Adipose tissue (tissue), 3 donors: ENCODE measurements at regions not wholly inside any gene's neighbourhood (a gene's known extent, or its start where the extent isn't known, plus 50 kb on each side); places are given as distances from the start of the nearest gene placed in this dataset.

ENCODE experiments used
- H3K27ac ChIP-seq: one replicate; pipeline ENCODE4 v1.5.1; 2013; ENCODE audit warnings: low read depth, low read length
- WGBS, 3 donors: extraction: QIAGEN DNeasy Blood & Tissue Kit; methylation state at CpG; one replicate each; pipeline ENCODE4 v1.1.7; 2013; 5-methylcytosine and 5-hydroxymethylcytosine counted together
- donor health status: healthy with polysubstance abuse.
- donor health status: Bipolar disorder and iron deficiency.
- donor health status: healthy.

GRCh38 chr2:240319855-240320203 lies 115.6 kb upstream of the GPC1 start:
- no peak overlapping the region for H3K27ac ChIP-seq
- 67 to 80% (median 77%) methylated on average over 9 of the region's 9 CpGs for WGBS, 3 donors

GRCh38 chr2:240320204-240320993 lies 115.1 kb upstream of the GPC1 start:
- H3K27ac ChIP-seq: no peak overlapping the region
- 42 to 61% (median 49%) methylated on average over 25 of the region's 25 CpGs for WGBS, 3 donors

GRCh38 chr2:240322231-240322955 lies 113.1 kb upstream of the GPC1 start:
- 76 to 85% (median 81%) methylated on average over 29 of the region's 29 CpGs for WGBS, 3 donors
- H3K27ac ChIP-seq: no peak overlapping the region

- H3K27ac ChIP-seq: no peak overlapping the region
- WGBS, 3 donors: 82 to 86% (median 83%) methylated on average over 25 of the region's 25 CpGs
These were observed 112.5 kb upstream of the GPC1 start for GRCh38 chr2:240322991-240323390.

GRCh38 chr2:240323601-240324291 lies 111.7 kb upstream of the GPC1 start:
- no peak overlapping the region for H3K27ac ChIP-seq
- 76 to 85% (median 82%) methylated on average over 27 to 28 of the region's 28 CpGs for WGBS, 3 donors

- H3K27ac ChIP-seq: no peak overlapping the region
- 81 to 90% (median 85%) methylated on average over 25 of the region's 25 CpGs for WGBS, 3 donors
These were observed 111.0 kb upstream of the GPC1 start for GRCh38 chr2:240324312-240325015.

- 69 to 73% (median 70%) methylated on average over 25 of the region's 25 CpGs for WGBS, 3 donors
These were observed 110.2 kb upstream of the GPC1 start for GRCh38 chr2:240325016-240326007.

GRCh38 chr2:240326246-240326645 lies 109.2 kb upstream of the GPC1 start:
- 52 to 82% (median 54%) methylated on average over 4 of the region's 4 CpGs for WGBS, 3 donors
- no peak overlapping the region for H3K27ac ChIP-seq

More at GRCh38 chr2:240325016-240326007, 110.2 kb upstream of the GPC1 start:
- no peak overlapping the region for H3K27ac ChIP-seq

GRCh38 chr2:240326886-240327285 lies 108.6 kb upstream of the GPC1 start:
- 46 to 87% (median 85%) methylated on average over 9 of the region's 9 CpGs for WGBS, 3 donors
- no peak overlapping the region for H3K27ac ChIP-seq

GRCh38 chr2:240327566-240327965 lies 107.9 kb upstream of the GPC1 start:
- WGBS, 3 donors: 91 to 95% (median 93%) methylated on average over 10 of the region's 10 CpGs
- no peak overlapping the region for H3K27ac ChIP-seq

GRCh38 chr2:240328526-240328925 lies 106.9 kb upstream of the GPC1 start:
- WGBS, 3 donors: 82 to 95% (median 85%) methylated on average over 10 of the region's 10 CpGs
- H3K27ac ChIP-seq: no peak overlapping the region

- 82 to 86% (median 84%) methylated on average over 9 to 10 of the region's 10 CpGs for WGBS, 3 donors
- no peak overlapping the region for H3K27ac ChIP-seq
These were observed 106.3 kb upstream of the GPC1 start for GRCh38 chr2:240329116-240329665.

- H3K27ac ChIP-seq: no peak overlapping the region
These were observed 105.7 kb upstream of the GPC1 start for GRCh38 chr2:240329778-240330177.

GRCh38 chr2:240333985-240334384 lies 101.5 kb upstream of the GPC1 start:
- WGBS, 3 donors: 59 to 65% (median 60%) methylated on average over 7 of the region's 7 CpGs

More at GRCh38 chr2:240329778-240330177, 105.7 kb upstream of the GPC1 start:
- 87 to 95% (median 90%) methylated on average over 6 of the region's 6 CpGs for WGBS, 3 donors

GRCh38 chr2:240335061-240335460 lies 100.4 kb upstream of the GPC1 start:
- WGBS, 3 donors: 79 to 87% (median 86%) methylated on average over 3 of the region's 3 CpGs
- no peak overlapping the region for H3K27ac ChIP-seq

More at GRCh38 chr2:240333985-240334384, 101.5 kb upstream of the GPC1 start:
- no peak overlapping the region for H3K27ac ChIP-seq

GRCh38 chr2:240336820-240337427 lies 98.5 kb upstream of the GPC1 start:
- no peak overlapping the region for H3K27ac ChIP-seq
- WGBS, 3 donors: 93 to 100% (median 94%) methylated on average over 3 to 4 of the region's 4 CpGs

- 80 to 89% (median 86%) methylated on average over 2 of the region's 2 CpGs for WGBS, 3 donors
- H3K27ac ChIP-seq: no peak overlapping the region
These were observed 97.2 kb upstream of the GPC1 start for GRCh38 chr2:240338274-240338673.
